HepG2 (cell line): ENCODE measurements at regions not wholly inside any gene's neighbourhood (a gene's known extent, or its start where the extent isn't known, plus 50 kb on each side); places are given as distances from the start of the nearest gene placed in this dataset.
A peak's percentile ranks its signal among the peaks of the same experiment; 100 is the strongest.

Source experiments
- ATAC-seq: fragments of 200-7000 bp; cut with Tn5 transposase; 3 replicates; pipeline ENCODE4 v1.9.1; 2020; ENCODE audit warnings: mild to moderate bottlenecking, moderate library complexity
- BruUV-seq: library from RNA; stranded (reverse); fragments of 400-500 nt; replicated peaks from 2 replicates; lab custom pipeline; 2021; lab: Mats Ljungman, UMichigan
- CTCF ChIA-PET: fragments of 300-600 bp; formaldehyde crosslinking; extraction: SDS; loops from one replicate; lab custom pipeline; 2021; ENCODE audit warnings: low total read pairs, inconsistent platforms, low intra/inter-chr PET ratio; lab: Yijun Ruan, JAX
- POLR2A ChIA-PET: fragments of 350-600 bp; sonication (Branson Sonifier 250); formaldehyde crosslinking; loops from one replicate; lab custom pipeline; 2020; ENCODE audit warnings: antibody characterized with exemption, inconsistent platforms; lab: Yijun Ruan, JAX
- DNase-seq: peaks from one replicate; pipeline ENCODE4 v3.0.0-alpha.2; 2015; ENCODE audit warnings: low spot score
- FAIRE-seq: peaks from 3 replicates; lab custom pipeline; 2011; peaks lifted over from hg19 to GRCh38; lab: Jason Lieb, UNC
- H2AFZ ChIP-seq: one replicate; pipeline ENCODE4 v1.6.1; 2011; ENCODE audit warnings: low read length, inconsistent platforms
- H3K27ac ChIP-seq: fragments of 300-600 bp; 3 replicates; pipeline ENCODE4 v1.8.0; 2011; ENCODE audit warnings: mixed run types, mild to moderate bottlenecking, mixed read lengths, low read length, inconsistent platforms; ENCODE audit not compliant: insufficient read depth; ENCODE audit errors: extremely low read length
- H3K27me3 ChIP-seq, 2 experiments: fragments of 200-600 bp in 1 of 2; 2 replicates in 1 of 2; 3 replicates in 1 of 2; pipeline versions ENCODE4 v1.6.0 to v1.8.0; 2011; ENCODE audit warnings: low read length in 2 of 2, mild to moderate bottlenecking in 2 of 2, moderate library complexity in 2 of 2, inconsistent platforms in 1 of 2; ENCODE audit not compliant: insufficient read depth in 2 of 2, control insufficient read depth in 1 of 2
- H3K36me3 ChIP-seq, 2 experiments: fragments of 200-600 bp in 1 of 2; replicated peaks in 1 of 2; 2 replicates in 1 of 2; 3 replicates in 1 of 2; pipeline versions ENCODE4 v1.5.1 to v1.8.0; 2011; ENCODE audit warnings: low read length in 2 of 2, inconsistent platforms in 1 of 2; ENCODE audit not compliant: insufficient read depth in 2 of 2, control insufficient read depth in 1 of 2
- H3K4me1 ChIP-seq: 2 replicates; pipeline ENCODE4 v1.5.1; 2012; ENCODE audit warnings: low read length, inconsistent platforms; ENCODE audit not compliant: insufficient read depth
- H3K4me2 ChIP-seq: 2 replicates; pipeline ENCODE4 v1.6.0; 2011; ENCODE audit warnings: low read depth, low read length, inconsistent platforms
- H3K4me3 ChIP-seq, 3 experiments: fragments of 200-600 bp in 1 of 3; sonication (generic), shearing (Covaris generic) in 1 of 3; replicated peaks in 1 of 3; 2 replicates each; pipeline ENCODE4 v1.5.1; 2011 to 2016; ENCODE audit warnings: low read length in 3 of 3, inconsistent platforms in 2 of 3, low read depth in 2 of 3, mild to moderate bottlenecking in 2 of 3, control low read depth in 1 of 3, mixed read lengths in 1 of 3; ENCODE audit not compliant: insufficient read depth in 1 of 3
- H3K79me2 ChIP-seq: one replicate; pipeline ENCODE4 v1.6.1; 2011; ENCODE audit warnings: low read length, inconsistent platforms; ENCODE audit not compliant: insufficient read depth
- H3K9ac ChIP-seq: 2 replicates; pipeline ENCODE4 v1.6.0; 2011; ENCODE audit warnings: mild to moderate bottlenecking, low read depth, low read length, inconsistent platforms; ENCODE audit not compliant: insufficient read depth
- H3K9me3 ChIP-seq: 2 replicates; pipeline ENCODE4 v1.5.1; 2012; ENCODE audit warnings: mild to moderate bottlenecking, low read length
- H4K20me1 ChIP-seq: 2 replicates; pipeline ENCODE4 v1.6.0; 2011; ENCODE audit warnings: inconsistent platforms, mild to moderate bottlenecking, low read length, moderate library complexity; ENCODE audit not compliant: insufficient read depth
- ATF1 ChIP-seq: IDR thresholded peaks from 2 replicates; pipeline ENCODE4 v1.6.1; 2016; ENCODE audit warnings: mild to moderate bottlenecking, control low read depth
- BHLHE40 ChIP-seq: IDR thresholded peaks from 2 replicates; pipeline ENCODE4 v1.6.1; 2011; ENCODE audit warnings: low read length, improper control_type of control experiment
- GATAD1 ChIP-seq: IDR thresholded peaks from 2 replicates; pipeline ENCODE4 v1.6.1; 2016; ENCODE audit warnings: missing genetic modification reagents, missing compliant biosample characterization
- HOXA3 ChIP-seq: sonication (generic); formaldehyde crosslinking; IDR thresholded peaks from 2 replicates; pipeline ENCODE4 v1.5.0; 2020; ENCODE audit warnings: missing genetic modification reagents
- ISL2 ChIP-seq: sonication (generic); formaldehyde crosslinking; IDR thresholded peaks from 2 replicates; pipeline ENCODE4 v1.5.0; 2020; ENCODE audit warnings: missing genetic modification reagents
- JUN ChIP-seq: sonication (generic); formaldehyde crosslinking; IDR thresholded peaks from 2 replicates; pipeline ENCODE4 v1.4.0; 2020; ENCODE audit warnings: mild to moderate bottlenecking, missing genetic modification reagents
- NFYC ChIP-seq: IDR thresholded peaks from 2 replicates; pipeline ENCODE4 v1.6.1; 2016; ENCODE audit warnings: missing genetic modification reagents, missing compliant biosample characterization
- PRDM10 ChIP-seq: sonication (generic); formaldehyde crosslinking; IDR thresholded peaks from 2 replicates; pipeline ENCODE4 v1.4.0; 2020; ENCODE audit warnings: low read depth, missing genetic modification reagents
- RFX1 ChIP-seq: fragments of 450-650 bp; IDR thresholded peaks from 2 replicates; pipeline ENCODE4 v1.6.1; 2017
- YEATS2 ChIP-seq: sonication (generic); formaldehyde crosslinking; IDR thresholded peaks from 2 replicates; pipeline ENCODE4 v1.4.0; 2020; ENCODE audit warnings: missing genetic modification reagents, borderline replicate concordance
- ZEB1 ChIP-seq: IDR thresholded peaks from 2 replicates; pipeline ENCODE4 v1.6.1; 2012; ENCODE audit warnings: mild to moderate bottlenecking, low read depth, inconsistent platforms; ENCODE audit not compliant: insufficient replicate concordance
- ZNF557 ChIP-seq: sonication (generic); formaldehyde crosslinking; IDR thresholded peaks from 2 replicates; pipeline ENCODE4 v1.4.0; 2020; ENCODE audit warnings: missing genetic modification reagents
- ZNF644 ChIP-seq: IDR thresholded peaks from 2 replicates; pipeline ENCODE4 v1.6.1; 2016; ENCODE audit warnings: low read depth
- ZNF652 ChIP-seq: IDR thresholded peaks from 2 replicates; pipeline ENCODE4 v1.6.1; 2016; ENCODE audit warnings: low read depth, borderline replicate concordance
- ZNF792 ChIP-seq: IDR thresholded peaks from 2 replicates; pipeline ENCODE4 v1.6.1; 2016
- WGBS: methylation state at CpG from one replicate; pipeline ENCODE4 v1.1.6; 2017; ENCODE audit warnings: low lambda C conversion rate; 5-methylcytosine and 5-hydroxymethylcytosine counted together
- in situ Hi-C: cut with HindIII; loops from 2 replicates; pipeline ENCODE4 v1.10.0; 2017; ENCODE audit warnings: low pct_unique_long_range_greater_than_20kb; ENCODE audit not compliant: extremely low pct_ligation_motif_present
- intact Hi-C: fragments of 100-400 bp; cut with micrococcal nuclease; formaldehyde crosslinking; loops from one replicate; pipeline ENCODE4 v1.10.0; 2022; ENCODE audit not compliant: unreplicated experiment
- TF ChIP-seq, protein P1 (sequence below): sonication (generic); formaldehyde crosslinking; IDR thresholded peaks from 2 replicates; pipeline ENCODE4 v1.4.0; 2020; ENCODE audit warnings: missing genetic modification reagents, borderline replicate concordance
- TF ChIP-seq, protein P2 (sequence below): sonication (generic); formaldehyde crosslinking; IDR thresholded peaks from 2 replicates; pipeline ENCODE4 v1.4.0; 2020; ENCODE audit warnings: missing genetic modification reagents

DNA sequence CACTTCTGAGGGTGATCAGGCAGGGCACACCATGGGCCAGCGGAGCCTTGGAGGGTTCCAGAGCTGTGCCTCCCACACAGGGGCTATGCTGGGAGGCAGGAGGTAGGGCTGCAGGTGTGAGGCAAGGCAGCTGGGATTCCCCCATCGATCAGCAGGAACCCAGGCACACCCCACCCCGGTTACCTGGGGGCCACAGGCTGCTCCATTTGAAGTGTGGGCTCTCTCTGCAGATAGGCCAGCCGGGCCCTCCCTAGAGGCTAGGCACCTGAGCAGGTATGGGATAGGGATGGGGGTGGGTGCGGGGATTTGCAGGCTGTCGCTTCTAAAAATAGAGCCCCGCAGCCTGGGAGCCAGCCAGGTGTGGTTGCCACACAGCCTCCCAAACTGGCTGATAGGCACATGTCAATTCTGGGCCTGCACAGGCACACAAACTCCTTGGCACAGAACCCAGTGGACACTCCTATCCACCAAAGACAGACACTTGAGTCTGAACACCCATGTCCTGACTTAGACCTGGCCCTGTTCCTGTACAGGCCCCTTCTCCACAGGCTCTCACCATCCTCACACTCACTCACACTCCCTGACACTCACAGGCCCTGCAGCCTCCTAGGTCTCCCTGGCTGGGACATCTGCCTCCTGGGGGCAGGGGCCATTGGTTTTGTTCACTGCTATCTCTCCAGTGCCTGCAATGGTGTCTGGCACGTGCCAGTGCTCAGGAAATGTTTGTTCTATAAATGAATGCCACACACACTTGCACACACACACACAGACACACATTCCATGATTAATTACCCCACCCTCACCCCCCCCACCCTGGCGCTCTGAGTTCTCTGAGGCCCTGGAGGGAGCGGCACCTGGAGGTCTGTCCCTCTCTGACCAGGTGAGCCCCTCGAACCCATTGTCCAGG lies 73.4 kb downstream of the ZFP36L2 start:
- DNase-seq = no peak
- Histone ChIP-seq H3K9me3 (no peaks in the 10 kb centered on the region), H4K20me1 (no peaks in the 10 kb centered on the region), H2AFZ (no peak overlapping the region), H3K36me3 (no peaks in the 10 kb centered on the region), H3K9ac (no peak overlapping the region), H3K27me3 (no peaks in the 10 kb centered on the region), H3K27ac (no peak overlapping the region), H3K4me2 (no peak overlapping the region), H3K79me2 (no peaks in the 10 kb centered on the region), H3K4me3 (no peak overlapping the region), H3K4me1 (peaks cover 64% of the 10 kb centered on the region)
- ChIA-PET CTCF (no interaction called here), POLR2A (interaction anchor here (1.0 to 1.1 kb wide), 3 partner anchors 9 to 342 kb away, joined by 4 to 7 read pairs (median 4); partner anchors contain the start of gene ZFP36L2)
- in situ Hi-C loops (no loop called here), intact Hi-C loops (no loop called here)
- no peak for FAIRE-seq
- 88% methylated on average over 11 of the region's 11 CpGs for WGBS
- ATAC-seq = peak; percentile 16
- no TSS peak for BruUV-seq
- TF ChIP-seq RFX1 (no peak), BHLHE40 (peak; percentile 46), ISL2 (no peak), GATAD1 (no peak), JUN (no peak), PRDM10 (no peak), ZNF557 (CRISPR knock-in tag) (no peak), ZNF792 (CRISPR knock-in tag) (no peak), YEATS2 (no peak), ZEB1 (no peak), NFYC (no peak), ZNF652 (no peak), HOXA3 (CRISPR knock-in tag) (no peak), ATF1 (no peak), ZNF644 (CRISPR knock-in tag) (no peak)
- TF ChIP-seq, protein P1, sequence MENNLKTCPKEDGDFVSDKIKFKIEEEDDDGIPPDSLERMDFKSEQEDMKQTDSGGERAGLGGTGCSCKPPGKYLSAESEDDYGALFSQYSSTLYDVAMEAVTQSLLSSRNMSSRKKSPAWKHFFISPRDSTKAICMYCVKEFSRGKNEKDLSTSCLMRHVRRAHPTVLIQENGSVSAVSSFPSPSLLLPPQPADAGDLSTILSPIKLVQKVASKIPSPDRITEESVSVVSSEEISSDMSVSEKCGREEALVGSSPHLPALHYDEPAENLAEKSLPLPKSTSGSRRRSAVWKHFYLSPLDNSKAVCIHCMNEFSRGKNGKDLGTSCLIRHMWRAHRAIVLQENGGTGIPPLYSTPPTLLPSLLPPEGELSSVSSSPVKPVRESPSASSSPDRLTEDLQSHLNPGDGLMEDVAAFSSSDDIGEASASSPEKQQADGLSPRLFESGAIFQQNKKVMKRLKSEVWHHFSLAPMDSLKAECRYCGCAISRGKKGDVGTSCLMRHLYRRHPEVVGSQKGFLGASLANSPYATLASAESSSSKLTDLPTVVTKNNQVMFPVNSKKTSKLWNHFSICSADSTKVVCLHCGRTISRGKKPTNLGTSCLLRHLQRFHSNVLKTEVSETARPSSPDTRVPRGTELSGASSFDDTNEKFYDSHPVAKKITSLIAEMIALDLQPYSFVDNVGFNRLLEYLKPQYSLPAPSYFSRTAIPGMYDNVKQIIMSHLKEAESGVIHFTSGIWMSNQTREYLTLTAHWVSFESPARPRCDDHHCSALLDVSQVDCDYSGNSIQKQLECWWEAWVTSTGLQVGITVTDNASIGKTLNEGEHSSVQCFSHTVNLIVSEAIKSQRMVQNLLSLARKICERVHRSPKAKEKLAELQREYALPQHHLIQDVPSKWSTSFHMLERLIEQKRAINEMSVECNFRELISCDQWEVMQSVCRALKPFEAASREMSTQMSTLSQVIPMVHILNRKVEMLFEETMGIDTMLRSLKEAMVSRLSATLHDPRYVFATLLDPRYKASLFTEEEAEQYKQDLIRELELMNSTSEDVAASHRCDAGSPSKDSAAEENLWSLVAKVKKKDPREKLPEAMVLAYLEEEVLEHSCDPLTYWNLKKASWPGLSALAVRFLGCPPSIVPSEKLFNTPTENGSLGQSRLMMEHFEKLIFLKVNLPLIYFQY (CRISPR knock-in tag) = no peak
- TF ChIP-seq, protein P2, sequence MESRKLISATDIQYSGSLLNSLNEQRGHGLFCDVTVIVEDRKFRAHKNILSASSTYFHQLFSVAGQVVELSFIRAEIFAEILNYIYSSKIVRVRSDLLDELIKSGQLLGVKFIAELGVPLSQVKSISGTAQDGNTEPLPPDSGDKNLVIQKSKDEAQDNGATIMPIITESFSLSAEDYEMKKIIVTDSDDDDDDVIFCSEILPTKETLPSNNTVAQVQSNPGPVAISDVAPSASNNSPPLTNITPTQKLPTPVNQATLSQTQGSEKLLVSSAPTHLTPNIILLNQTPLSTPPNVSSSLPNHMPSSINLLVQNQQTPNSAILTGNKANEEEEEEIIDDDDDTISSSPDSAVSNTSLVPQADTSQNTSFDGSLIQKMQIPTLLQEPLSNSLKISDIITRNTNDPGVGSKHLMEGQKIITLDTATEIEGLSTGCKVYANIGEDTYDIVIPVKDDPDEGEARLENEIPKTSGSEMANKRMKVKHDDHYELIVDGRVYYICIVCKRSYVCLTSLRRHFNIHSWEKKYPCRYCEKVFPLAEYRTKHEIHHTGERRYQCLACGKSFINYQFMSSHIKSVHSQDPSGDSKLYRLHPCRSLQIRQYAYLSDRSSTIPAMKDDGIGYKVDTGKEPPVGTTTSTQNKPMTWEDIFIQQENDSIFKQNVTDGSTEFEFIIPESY (CRISPR knock-in tag) = 0 out of 2 replicates have a peak, but pooled peaks have one; percentile 38
